NCI-H2171 (cell line): ENCODE measurements at regions not wholly inside any gene's neighbourhood (a gene's known extent, or its start where the extent isn't known, plus 50 kb on each side); places are given as distances from the start of the nearest gene placed in this dataset.

ENCODE experiments used
- DNase-seq: peaks from one replicate; lab custom pipeline; 2025; lab: John Stamatoyannopoulos, UW

DNA sequence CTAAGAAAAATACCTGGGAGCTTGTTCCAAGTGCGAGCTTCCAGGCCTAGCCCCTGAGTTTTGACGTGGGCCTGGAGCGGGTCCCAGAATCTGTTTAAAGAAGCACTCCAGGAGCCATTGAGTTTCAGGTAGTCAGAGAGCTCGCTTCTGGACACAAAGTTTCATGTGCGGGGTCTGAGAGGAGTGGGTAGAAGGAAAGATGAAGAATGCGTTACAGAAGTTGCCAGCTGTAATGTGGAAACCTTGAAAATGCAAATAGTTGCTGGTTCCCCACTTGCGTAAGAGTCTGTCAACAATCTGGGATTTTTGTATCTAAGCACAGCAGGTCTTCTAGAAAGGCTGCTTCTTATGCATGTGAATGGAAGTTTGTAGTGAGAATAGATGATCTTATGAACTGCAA lies 77.5 kb upstream of the CLCN4 start:
- DNase-seq, result no peak

DNA sequence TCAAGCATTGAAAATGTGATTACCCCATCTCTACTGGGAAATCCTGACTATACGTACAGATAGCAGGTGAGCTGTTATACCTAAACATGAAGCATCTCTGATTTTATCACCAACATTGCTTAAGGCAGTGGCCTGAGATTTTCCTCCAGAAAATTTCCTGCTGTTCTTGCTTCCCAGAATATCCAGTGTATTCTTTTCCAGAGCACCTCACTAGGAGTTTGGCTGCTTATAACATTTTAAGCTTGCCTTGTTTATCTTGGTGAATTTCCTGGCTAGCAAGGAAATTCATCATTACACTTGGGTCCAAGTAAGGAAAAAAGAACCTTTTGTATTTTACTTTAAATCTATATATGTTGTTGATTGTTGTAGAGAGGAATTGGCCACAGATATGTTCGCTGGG lies 73.0 kb upstream of the CLCN4 start:
- no peak for DNase-seq

DNA sequence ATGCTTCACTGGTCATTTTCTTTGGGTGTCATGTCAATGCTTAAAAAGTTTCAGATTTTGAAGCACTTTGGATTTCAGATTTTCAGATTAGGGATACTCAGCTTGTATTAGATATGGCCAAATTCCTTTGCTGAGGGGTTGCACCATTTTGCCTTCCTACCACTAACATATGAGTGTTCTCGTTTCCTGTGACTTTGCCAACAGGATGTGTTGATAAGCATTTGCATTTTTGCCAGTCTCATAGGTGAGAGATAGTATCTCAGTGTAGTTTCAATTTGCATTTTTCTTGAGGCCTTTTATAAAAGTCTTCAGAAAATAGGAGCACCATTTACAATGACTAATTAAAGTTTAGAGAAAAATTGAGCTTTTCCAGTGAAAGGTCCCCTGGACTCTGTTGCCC lies 71.6 kb upstream of the CLCN4 start:
- DNase-seq, result no peak

DNA sequence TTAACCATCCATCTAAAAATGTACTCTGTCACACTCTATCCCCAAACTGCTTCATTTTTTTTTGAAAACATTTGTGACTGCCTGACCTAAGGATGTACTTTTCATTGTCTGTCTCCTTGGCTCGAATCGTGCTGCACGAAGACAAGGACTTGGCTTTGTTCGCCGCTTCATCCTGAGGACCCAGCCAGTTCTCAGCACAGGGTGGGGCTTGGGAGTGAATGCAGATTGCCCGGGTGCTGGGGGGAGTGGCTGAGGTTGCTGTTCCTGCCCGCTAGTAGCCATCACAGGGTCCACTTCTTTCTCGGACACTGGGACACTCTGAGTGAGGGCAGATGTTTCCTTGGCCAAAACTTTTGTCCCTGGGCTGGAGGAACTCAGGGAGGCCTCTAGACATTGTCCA lies 70.1 kb upstream of the CLCN4 start:
- DNase-seq, result no peak

DNA sequence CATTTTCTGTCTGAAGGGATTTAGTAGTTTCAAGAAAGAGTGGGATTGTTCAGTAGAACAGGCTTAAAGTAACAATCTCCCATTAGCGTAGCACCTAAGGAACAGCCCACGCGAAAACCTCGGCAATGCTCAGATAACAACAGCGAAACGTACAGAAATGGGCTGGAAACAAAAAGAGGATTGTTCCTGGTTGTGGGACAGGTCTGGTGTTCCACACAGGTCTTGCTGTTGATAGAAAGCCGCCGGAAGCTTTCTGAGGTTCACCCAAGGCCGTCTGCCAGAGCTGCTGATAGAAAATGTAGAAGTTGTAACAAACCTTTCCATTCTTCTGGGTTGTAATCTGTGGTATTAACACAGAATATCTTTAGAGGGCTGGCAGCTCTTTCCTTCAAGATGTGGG lies 69.4 kb upstream of the CLCN4 start:
- DNase-seq, result no peak

DNA sequence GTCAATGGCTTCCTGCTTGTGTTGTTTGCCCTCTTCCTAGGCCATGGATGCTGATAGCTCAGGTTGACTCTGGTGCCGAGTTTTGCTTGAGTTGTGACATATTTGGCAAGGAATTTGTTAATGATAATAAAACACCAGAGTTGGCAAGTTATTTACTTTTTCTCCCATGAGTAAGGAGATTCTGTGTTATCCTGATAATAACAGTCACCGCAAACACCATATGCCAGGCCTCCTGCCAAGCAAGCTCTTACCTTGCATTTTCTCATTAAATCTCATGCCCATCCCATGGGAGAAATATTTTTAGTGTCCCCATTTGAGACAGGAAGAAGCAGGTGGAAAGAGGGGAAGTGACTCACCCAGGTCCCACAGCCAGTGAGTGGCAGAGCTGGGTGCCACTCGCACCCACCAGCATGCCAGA lies 67.4 kb upstream of the CLCN4 start:
- peak; percentile 74 for DNase-seq

DNA sequence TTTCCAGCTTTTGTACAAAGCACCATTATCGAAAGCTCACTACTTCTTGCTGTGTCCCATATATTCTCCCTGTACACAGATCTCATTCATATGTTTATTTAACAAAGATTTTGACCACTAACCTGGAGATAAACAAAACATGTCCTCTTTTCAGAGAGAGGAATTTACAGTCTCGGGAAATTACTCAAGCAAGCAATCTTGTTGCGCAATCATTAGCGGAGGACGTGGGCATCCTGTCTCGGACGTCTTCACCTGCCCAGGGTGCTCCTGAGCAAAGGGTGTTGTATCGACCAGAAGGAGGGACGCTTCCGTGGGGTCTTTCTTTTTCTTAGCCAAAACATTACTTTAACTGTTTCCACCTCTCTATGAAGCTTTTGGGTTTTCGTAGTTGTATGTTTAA lies 66.5 kb upstream of the CLCN4 start:
- no peak for DNase-seq

DNA sequence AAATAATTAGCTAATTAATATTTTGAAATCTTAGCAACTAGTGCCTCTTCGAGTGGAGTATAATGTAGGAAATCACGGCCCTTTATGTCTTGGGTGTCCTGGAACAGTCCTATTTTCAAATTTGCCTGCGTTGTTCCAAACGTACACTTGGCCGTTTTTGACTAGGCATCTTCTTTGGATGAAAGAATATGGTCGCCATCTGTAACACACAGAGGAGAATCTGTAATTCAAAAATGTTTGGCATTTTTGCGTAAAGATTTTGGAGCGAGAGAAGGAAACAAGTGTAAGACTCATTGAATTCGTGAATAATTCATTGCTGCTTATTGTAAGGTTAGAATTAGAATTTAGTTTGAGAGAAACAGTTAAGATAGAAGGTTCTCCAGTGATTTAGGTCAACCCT lies 61.5 kb upstream of the CLCN4 start:
- no peak for DNase-seq

DNA sequence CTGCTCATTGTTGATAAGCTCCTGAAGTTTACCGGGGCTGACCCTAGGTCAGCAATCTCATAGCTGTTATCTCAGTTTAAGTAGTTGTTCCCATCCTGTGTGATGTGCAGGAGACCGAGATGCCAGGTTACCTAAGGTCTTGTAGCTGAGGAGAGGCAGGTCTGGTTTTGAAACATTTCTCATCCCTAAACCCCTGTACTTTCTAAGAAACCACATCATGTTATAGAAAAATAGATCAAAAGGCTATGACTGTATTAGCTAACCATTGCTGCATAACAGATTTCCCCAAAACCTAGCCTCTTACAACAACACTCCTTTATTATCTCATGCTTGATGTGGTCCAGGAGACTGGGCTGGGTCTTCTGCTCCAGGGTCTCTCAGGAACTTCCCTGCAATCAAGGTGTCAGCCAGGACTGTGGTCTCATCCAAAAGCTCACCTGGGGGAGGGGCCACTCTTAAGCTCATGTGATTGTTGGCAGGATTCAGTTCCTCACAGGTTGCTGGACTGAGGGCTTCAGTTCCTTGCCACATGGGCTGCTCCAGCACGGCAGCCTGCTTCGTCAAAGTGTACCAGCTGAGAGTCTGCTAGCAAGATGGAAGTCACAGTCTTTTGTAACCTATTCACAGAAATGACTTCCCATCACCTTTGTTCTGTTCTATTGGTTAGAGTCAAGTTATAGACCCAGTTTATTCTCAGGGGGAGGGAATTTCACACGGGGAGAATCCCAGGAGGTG lies 60.9 kb upstream of the CLCN4 start:
- no peak for DNase-seq

DNA sequence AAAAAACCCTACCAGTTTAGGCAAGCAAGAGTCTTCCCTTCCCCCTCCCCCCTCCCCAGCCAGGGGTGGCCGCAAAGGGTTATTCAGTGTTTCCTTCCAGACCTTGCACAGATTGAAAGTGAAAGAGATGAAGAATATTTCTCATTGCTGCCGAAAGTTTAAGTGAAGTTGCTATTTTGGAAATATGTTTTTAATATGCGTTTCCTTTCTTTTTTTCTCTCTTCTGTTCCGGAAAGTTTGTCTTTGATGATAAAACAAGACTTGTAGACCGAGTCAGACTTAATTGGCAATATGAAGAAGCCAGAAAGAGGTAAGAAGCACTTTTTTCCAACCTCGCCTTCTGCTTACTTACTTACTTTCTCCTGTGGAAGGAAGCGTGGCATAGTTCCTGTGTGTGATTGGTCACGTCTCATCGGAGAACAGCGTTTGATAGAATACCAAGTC lies 58.5 kb upstream of the CLCN4 start:
- DNase-seq, result no peak

DNA sequence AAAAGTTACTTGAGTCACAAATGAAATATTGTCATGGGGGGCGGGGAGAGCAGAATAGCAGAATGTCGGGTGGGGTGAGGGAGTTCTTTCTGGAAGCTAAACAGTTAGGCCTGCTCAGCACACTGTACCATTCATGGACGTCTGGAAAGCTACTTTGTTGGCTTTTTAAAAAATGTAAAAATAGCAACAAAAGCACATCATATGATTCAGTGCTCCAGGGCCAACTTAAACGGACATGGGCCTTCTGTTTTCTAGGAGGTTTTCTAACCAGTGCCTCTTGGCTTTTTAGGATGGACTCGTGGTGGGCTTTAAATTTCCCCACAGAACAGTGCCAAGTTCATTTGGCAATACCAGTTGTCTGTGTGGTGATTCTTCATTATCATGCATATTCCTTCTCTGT lies 57.4 kb upstream of the CLCN4 start:
- DNase-seq, result no peak

DNA sequence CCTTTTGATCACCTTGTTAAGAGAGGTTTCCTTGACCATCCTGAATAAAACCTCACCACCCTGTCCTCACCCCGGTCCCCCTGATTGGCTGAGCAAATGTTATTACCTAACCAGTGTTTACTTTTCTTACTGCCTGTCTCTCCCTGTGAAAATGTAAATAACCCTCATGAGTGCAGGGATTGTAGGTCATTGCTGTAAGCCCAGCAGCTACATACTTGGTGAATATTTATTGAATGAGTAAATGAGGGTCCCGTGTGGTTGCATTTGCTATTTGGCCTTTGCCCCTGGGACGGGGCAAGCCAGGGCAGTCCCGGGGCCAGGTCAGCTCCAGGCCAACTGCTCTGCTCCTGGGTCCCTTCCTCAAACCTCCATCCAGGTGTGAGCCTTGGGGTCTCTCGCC lies 55.5 kb upstream of the CLCN4 start:
- DNase-seq, result no peak

DNA sequence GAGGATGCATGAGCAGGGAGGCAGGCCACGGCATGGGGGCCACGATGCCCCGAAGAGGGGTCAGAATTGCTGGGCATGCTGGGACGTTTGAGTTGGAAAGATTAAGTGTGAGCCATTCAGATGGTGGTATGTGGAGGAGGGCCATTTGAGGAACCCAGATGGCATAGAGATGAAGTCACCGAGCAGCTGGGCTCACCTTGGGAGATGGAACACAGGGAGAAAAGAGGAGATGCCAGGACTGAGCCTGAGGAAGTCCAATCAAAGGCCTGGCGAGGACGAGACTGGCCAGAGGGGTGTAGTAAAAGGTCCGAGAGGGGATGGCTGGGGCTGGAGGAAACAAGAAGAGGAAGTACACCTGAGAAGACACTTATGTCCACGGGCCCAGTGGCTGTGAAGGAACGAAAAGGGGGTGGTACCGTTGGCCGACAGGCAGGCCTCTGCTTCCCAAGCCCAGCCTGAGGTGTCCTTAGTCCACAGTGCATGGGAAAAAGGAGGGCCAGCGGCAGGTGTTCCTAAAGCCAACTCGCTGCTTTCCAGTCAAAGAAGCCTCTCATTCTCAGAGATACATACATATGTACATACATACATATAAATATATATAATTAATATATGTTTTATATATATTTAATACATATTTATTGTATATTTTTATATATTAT lies 54.6 kb upstream of the CLCN4 start:
- no peak for DNase-seq

DNA sequence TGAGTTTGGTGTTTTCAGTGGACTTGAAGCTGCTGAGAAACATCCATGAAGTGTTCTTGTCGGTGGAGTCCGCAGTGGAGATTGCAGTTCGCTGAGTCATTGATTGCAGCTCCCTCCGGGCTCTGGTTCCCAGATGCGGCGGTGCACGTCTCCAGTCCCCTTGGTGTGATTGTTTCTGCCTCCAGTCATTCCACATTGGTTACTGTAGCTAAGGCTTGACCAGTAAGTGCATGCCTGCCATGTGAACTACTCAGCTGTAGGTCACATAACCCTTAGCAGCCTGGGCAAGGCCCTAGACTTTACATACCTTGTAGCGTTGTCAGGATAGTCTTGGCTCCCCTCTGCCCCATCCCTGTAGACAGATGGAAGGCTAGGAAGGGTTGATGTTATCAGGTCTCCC lies 53.8 kb upstream of the CLCN4 start:
- DNase-seq, result no peak

DNA sequence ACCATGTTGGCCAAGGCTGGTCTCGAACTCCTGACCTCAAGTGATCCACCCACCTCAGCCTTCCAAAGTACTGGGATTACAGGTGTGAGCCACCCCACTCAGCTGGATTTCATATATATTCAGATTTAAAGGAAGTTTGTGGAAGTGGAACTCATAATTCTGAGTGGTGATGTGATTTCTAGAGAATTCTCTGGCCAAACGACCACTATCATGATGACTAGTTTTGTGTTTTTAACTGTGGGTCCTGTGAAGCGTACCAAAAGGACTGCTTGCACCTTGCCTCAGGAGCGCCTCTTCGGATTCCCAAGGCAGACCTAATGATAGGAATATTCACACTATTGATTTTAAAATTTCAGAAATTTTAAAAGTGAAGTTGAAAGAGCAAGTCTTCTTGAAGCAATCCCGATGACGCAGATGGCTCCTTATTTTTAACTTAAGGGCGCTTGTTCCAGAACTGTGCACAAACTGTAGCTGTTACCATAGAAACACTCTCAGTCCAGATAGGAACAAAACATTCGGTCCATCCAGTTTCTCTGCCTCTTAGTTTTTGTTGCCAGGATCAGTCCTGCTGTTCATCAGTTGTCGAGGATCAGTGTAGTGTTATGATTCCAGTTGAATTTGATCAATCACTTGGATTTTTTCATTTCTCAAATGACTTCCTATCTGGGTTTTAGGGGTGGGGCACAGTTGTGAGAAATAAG lies 51.7 kb upstream of the CLCN4 start:
- no peak for DNase-seq

DNA sequence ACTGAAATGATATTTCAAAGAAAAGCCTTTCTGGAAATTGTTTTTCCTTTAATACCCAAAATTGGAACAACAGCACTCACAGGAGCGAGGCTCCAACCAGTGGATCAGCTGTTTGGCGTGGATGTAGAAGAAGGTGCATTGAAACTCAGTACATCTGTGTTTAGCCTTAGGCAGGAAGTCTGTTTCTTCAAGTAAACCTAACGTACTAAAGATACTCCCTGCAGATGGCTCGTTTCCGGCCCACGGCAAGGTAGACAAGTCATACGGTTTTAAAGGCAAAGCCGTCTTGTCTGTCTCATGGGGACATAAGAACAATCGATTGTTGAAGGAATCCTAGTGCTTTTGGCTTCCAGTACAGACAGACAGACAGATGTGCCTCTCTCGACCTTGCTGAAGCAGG lies 50.0 kb upstream of the CLCN4 start:
- peak; percentile 5 for DNase-seq
